Suprapubic skin (tissue), 4 donors: ENCODE measurements at regions not wholly inside any gene's neighbourhood (a gene's known extent, or its start where the extent isn't known, plus 50 kb on each side); places are given as distances from the start of the nearest gene placed in this dataset.

ENCODE experiments used
- DNase-seq, 2 donors: peaks; one replicate each; pipeline ENCODE4 v3.0.0-alpha.2; 2019; ENCODE audit warnings: low spot score in 2 of 2
- H3K27ac ChIP-seq: fragments of 200-600 bp; sonication (generic); one replicate; pipeline ENCODE4 v1.5.1; 2019
- H3K27me3 ChIP-seq: fragments of 200-600 bp; sonication (generic); one replicate; pipeline ENCODE4 v1.5.1; 2019
- H3K36me3 ChIP-seq: fragments of 200-600 bp; sonication (generic); one replicate; pipeline ENCODE4 v1.5.1; 2019
- H3K4me1 ChIP-seq: fragments of 200-600 bp; sonication (generic); one replicate; pipeline ENCODE4 v1.5.1; 2019
- H3K4me3 ChIP-seq: fragments of 200-600 bp; sonication (generic); one replicate; pipeline ENCODE4 v1.5.1; 2019; ENCODE audit warnings: mild to moderate bottlenecking
- H3K9me3 ChIP-seq: fragments of 200-600 bp; sonication (generic); one replicate; pipeline ENCODE4 v1.5.1; 2019
- EP300 ChIP-seq: sonication (generic); formaldehyde crosslinking; IDR thresholded peaks from one replicate; pipeline ENCODE4 v1.6.1; 2017; ENCODE audit warnings: antibody characterized with exemption
- POLR2A ChIP-seq, 2 donors: fragments of 450-650 bp; IDR thresholded peaks; one replicate each; pipeline ENCODE4 v1.6.1; 2017; ENCODE audit warnings: antibody characterized with exemption in 2 of 2, mild to moderate bottlenecking in 2 of 2, moderate library complexity in 2 of 2
- POLR2AphosphoS5 ChIP-seq, 3 donors: sonication (generic); formaldehyde crosslinking; IDR thresholded peaks; one replicate each; pipeline ENCODE4 v1.6.1; 2017; ENCODE audit warnings: antibody characterized with exemption in 3 of 3
- WGBS: methylation state at CpG from one replicate; pipeline ENCODE4 v1.1.5; 2018; 5-methylcytosine and 5-hydroxymethylcytosine counted together
- TF ChIP-seq, protein P1 (sequence below), 2 donors: fragments of 200-600 bp in 1 of 2; fragments of 450-650 bp in 1 of 2; sonication (generic) in 1 of 2; IDR thresholded peaks; one replicate each; pipeline ENCODE4 v1.5.1; 2016 to 2019; ENCODE audit warnings: antibody characterized with exemption in 2 of 2, mild to moderate bottlenecking in 1 of 2, moderate library complexity in 1 of 2

GRCh38 chrX:39765327-39765726, 332.4 kb downstream of the BCOR start:
- 70% methylated on average over 7 of the region's 7 CpGs for WGBS

DNA sequence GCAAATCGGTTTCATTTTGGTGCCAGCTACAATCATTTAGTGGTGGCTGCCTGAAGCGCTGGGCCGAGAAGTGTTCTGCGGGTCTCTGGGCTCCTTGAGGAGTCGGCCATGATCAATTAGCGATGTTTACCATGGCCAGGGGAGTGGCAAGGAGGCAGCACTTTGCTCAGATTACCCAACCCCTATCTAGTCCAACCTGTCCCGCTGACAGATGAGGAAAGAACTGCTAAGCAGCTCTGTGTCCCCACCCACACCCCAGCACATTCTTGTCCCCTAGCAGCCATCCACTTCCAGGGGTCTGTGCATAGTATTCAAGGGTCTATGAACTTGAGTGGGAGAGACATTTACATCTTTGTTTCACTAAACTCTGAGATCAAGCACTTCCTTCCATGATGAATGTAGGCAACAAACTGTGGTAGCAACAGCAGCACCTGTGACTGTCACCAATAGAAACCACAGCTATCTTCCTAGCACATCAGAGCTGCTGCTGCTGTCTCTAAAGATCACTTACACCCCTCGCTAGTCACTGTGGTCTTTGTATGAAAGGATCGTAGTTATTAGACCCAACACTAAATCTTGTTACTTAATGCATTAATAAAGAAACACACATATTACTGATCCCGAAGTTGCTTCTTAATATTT, 331.6 kb downstream of the BCOR start:
- H3K9me3 ChIP-seq, result no peaks in the 10 kb centered on the region
- WGBS, result 76% methylated on average over 9 of the region's 10 CpGs
- no peaks in the 10 kb centered on the region for H3K27me3 ChIP-seq
- no peak overlapping the region for H3K4me3 ChIP-seq
- H3K36me3 ChIP-seq, result no peaks in the 10 kb centered on the region
- DNase-seq, result no peak
- TF ChIP-seq EP300 (no peak), POLR2A (IDR thresholded peaks at IDR 0.05) (no peak), POLR2AphosphoS5 (IDR thresholded peaks at IDR 0.05) (no peak)
- TF ChIP-seq, protein P1, sequence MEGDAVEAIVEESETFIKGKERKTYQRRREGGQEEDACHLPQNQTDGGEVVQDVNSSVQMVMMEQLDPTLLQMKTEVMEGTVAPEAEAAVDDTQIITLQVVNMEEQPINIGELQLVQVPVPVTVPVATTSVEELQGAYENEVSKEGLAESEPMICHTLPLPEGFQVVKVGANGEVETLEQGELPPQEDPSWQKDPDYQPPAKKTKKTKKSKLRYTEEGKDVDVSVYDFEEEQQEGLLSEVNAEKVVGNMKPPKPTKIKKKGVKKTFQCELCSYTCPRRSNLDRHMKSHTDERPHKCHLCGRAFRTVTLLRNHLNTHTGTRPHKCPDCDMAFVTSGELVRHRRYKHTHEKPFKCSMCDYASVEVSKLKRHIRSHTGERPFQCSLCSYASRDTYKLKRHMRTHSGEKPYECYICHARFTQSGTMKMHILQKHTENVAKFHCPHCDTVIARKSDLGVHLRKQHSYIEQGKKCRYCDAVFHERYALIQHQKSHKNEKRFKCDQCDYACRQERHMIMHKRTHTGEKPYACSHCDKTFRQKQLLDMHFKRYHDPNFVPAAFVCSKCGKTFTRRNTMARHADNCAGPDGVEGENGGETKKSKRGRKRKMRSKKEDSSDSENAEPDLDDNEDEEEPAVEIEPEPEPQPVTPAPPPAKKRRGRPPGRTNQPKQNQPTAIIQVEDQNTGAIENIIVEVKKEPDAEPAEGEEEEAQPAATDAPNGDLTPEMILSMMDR (IDR thresholded peaks at IDR 0.05), result no peak
- no peak overlapping the region for H3K27ac ChIP-seq
- no peaks in the 10 kb centered on the region for H3K4me1 ChIP-seq

More at GRCh38 chrX:39765327-39765726, 332.4 kb downstream of the BCOR start:
- Histone ChIP-seq H3K4me3 (no peak overlapping the region), H3K9me3 (no peaks in the 10 kb centered on the region), H3K4me1 (no peaks in the 10 kb centered on the region), H3K27ac (no peak overlapping the region), H3K27me3 (no peaks in the 10 kb centered on the region), H3K36me3 (no peaks in the 10 kb centered on the region)
- DNase-seq, result no peak
- TF ChIP-seq, protein P1 (IDR thresholded peaks at IDR 0.05), result no peak
- no peak for TF ChIP-seq EP300
- TF ChIP-seq POLR2A (IDR thresholded peaks at IDR 0.05), result no peak
- TF ChIP-seq POLR2AphosphoS5 (IDR thresholded peaks at IDR 0.05), result no peak

DNA sequence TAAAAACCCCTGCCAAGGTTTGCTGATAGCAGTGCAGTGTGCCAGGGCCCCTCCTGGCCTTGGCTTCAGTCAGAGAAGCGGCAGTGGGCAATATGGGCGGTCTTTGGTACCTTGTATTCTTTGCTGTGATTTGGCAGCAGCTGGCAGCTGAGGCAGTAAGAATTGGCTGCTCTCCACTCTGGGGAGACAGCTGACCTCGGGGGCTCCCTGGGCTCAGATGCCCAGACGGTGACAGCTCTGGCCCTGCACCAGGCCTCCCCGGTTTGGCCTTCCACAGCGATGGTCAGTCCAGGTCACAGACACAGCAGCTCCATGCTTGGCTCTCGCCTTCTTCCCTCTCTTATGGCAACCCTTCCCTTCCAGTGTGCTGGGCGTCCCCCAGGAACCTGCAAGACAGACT, 330.9 kb downstream of the BCOR start:
- 70% methylated on average over 7 of the region's 8 CpGs for WGBS
- DNase-seq, result no peak
- Histone ChIP-seq H3K4me1 (no peaks in the 10 kb centered on the region), H3K9me3 (no peaks in the 10 kb centered on the region), H3K4me3 (no peak overlapping the region), H3K27me3 (no peaks in the 10 kb centered on the region), H3K27ac (no peak overlapping the region), H3K36me3 (no peaks in the 10 kb centered on the region)
- TF ChIP-seq POLR2A (IDR thresholded peaks at IDR 0.05), result no peak
- TF ChIP-seq POLR2AphosphoS5 (IDR thresholded peaks at IDR 0.05), result no peak
- TF ChIP-seq, protein P1 (IDR thresholded peaks at IDR 0.05), result no peak
- TF ChIP-seq EP300, result no peak

- no peak for DNase-seq
- Histone ChIP-seq H3K4me3 (no peak overlapping the region), H3K27ac (no peak overlapping the region), H3K27me3 (no peaks in the 10 kb centered on the region), H3K36me3 (no peaks in the 10 kb centered on the region), H3K4me1 (no peaks in the 10 kb centered on the region), H3K9me3 (no peaks in the 10 kb centered on the region)
- 69% methylated on average over 9 of the region's 9 CpGs for WGBS
- TF ChIP-seq, protein P1 (IDR thresholded peaks at IDR 0.05), result no peak
- no peak for TF ChIP-seq POLR2A (IDR thresholded peaks at IDR 0.05)
- TF ChIP-seq EP300, result no peak
- TF ChIP-seq POLR2AphosphoS5 (IDR thresholded peaks at IDR 0.05), result no peak
Observed at GRCh38 chrX:39767446-39767845, 330.3 kb downstream of the BCOR start.

DNA sequence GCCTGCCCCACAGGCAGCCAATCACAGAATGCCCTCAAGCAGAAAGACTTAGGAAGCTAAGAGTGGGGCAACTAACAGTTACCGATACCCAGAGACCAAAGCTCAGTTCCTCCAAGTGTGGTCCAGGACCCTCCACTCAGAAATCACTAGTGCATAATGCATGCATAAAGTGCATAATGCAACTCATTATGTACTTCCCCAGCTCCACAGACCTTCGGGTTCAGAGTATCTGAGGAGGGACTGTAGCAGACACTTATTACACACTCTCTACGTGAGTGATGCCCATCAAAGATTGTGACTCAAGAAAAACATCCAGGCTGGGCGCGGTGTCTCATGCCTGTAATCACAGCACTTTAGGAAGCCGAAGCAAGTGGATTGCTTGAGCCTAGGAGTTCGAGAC, 328.0 kb downstream of the BCOR start:
- Histone ChIP-seq H3K4me3 (no peak overlapping the region), H3K27ac (no peak overlapping the region), H3K27me3 (no peaks in the 10 kb centered on the region), H3K9me3 (no peaks in the 10 kb centered on the region), H3K4me1 (no peaks in the 10 kb centered on the region), H3K36me3 (no peaks in the 10 kb centered on the region)
- TF ChIP-seq, protein P1 (IDR thresholded peaks at IDR 0.05), result no peak
- no peak for TF ChIP-seq POLR2A (IDR thresholded peaks at IDR 0.05)
- TF ChIP-seq POLR2AphosphoS5 (IDR thresholded peaks at IDR 0.05), result no peak
- no peak for TF ChIP-seq EP300
- DNase-seq, result no peak
- WGBS, result 93% methylated on average over 7 of the region's 7 CpGs
